D721Med (cell line): ENCODE measurements at regions not wholly inside any gene's neighbourhood (a gene's known extent, or its start where the extent isn't known, plus 50 kb on each side); places are given as distances from the start of the nearest gene placed in this dataset.

ENCODE experiments used
- DNase-seq: peaks from one replicate; pipeline ENCODE4 v3.0.0; 2011; ENCODE audit warnings: low spot score; ENCODE audit not compliant: insufficient read length
- FAIRE-seq: peaks from 2 replicates; lab custom pipeline; 2011; peaks lifted over from hg19 to GRCh38; lab: Jason Lieb, UNC
- TF ChIP-seq, protein P1 (sequence below): IDR thresholded peaks from 2 replicates; pipeline ENCODE4 v1.5.1; 2012; ENCODE audit warnings: mild to moderate bottlenecking, control low read depth; ENCODE audit not compliant: insufficient read depth; ENCODE audit errors: missing control alignments

DNA sequence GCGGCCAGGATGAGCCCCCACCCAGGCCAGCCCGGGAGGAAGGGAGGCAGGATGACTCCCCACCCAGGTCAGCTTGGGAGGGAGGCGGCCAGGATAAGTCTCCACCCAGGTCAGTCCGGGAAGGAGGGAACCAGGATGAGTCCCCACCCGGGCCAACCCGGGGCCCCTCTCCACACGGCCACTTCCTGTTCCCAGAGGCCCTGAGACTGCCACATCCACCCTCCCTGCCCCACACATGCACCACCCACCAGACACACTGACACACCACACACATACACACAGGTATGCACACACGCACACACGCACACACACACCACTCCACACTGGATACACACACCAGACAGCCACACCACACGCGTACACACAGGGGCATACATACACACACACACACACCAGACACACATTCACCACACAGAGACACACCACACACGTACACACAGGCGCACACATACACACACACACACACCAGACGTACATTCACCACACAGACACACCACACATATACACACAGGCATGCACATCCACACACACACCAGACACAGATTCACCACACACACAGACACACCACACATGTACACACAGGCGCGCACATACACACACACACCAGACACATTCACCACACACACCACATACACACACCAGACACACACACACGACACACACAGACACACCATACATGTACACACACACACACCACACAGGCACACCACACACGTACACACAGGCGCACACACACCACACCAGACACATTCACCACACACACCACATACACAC lies 84.9 kb upstream of the PRR5 start:
- no peak for FAIRE-seq
- TF ChIP-seq, protein P1, sequence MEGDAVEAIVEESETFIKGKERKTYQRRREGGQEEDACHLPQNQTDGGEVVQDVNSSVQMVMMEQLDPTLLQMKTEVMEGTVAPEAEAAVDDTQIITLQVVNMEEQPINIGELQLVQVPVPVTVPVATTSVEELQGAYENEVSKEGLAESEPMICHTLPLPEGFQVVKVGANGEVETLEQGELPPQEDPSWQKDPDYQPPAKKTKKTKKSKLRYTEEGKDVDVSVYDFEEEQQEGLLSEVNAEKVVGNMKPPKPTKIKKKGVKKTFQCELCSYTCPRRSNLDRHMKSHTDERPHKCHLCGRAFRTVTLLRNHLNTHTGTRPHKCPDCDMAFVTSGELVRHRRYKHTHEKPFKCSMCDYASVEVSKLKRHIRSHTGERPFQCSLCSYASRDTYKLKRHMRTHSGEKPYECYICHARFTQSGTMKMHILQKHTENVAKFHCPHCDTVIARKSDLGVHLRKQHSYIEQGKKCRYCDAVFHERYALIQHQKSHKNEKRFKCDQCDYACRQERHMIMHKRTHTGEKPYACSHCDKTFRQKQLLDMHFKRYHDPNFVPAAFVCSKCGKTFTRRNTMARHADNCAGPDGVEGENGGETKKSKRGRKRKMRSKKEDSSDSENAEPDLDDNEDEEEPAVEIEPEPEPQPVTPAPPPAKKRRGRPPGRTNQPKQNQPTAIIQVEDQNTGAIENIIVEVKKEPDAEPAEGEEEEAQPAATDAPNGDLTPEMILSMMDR: no peak
- no peak for DNase-seq

DNA sequence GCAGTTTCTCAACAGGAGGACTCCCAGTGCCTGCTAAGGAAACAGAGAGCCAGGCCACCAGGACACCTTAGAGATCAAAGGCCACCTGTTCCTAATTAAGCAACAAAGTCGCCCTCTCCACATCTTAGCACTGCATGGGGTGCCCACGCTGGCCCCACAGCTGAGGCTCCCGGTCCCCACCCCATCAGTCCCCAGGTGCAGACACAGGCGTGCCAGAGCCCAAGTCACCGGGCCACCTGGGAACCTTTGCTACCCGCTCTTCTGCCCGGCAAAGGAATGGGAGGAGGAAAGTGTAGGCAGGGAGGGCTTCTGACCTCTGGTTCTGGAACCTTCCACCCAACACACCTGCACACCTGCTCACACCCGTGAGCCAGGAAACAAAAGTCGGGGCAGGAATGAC lies 85.5 kb upstream of the PRR5 start:
- DNase-seq (no peak), FAIRE-seq (no peak)
- TF ChIP-seq, protein P1: no peak

DNA sequence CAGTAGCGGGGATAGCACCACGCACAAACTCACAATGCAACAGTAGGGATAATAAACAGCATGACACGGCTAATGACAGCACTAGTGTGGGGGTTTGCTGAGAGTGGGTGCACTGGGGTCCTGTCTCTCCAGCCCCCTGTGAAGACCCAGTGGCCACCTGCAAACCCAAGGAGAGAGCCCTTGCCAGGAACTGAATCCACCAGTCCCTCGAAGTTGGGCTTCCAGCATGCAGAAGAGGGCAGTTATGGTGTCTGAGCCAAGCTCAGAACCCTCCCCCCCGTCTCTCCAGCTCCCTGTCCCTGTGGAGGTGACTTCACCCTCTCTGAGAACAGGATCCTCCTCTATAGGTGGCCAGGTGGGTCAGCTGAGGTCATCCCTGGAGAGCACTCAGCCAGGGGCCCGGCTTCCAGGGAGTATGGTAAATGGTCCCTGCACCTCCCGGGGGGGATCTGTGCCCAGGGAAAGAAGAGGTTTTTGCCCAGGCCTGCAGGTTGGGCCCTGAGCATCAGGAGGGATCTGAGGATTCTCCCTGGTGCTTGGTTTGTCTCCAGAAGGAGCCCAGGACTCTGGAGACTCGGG lies 86.3 kb upstream of the PRR5 start:
- FAIRE-seq (no peak), DNase-seq (no peak)
- TF ChIP-seq, protein P1: no peak

DNA sequence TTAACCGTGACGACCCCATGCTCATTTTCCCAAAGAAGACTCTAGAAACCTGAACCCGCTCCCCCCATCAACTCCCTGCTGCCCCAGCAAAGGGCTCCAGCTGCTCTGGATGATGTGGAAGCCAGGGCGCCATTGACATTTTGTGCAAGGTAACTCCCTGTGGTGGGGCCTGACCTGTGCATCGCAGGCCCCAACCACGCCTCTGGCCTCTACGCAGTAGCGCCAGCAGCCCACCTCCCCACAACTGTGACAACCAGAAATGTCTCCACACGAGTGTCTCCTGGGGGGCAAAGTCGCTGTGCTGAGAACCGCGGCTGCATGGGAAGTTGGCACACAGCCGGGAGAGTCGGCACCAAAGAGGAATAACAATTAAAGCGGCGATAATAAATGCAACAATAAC lies 86.9 kb upstream of the PRR5 start:
- TF ChIP-seq, protein P1: no peak
- FAIRE-seq (no peak), DNase-seq (no peak)

DNA sequence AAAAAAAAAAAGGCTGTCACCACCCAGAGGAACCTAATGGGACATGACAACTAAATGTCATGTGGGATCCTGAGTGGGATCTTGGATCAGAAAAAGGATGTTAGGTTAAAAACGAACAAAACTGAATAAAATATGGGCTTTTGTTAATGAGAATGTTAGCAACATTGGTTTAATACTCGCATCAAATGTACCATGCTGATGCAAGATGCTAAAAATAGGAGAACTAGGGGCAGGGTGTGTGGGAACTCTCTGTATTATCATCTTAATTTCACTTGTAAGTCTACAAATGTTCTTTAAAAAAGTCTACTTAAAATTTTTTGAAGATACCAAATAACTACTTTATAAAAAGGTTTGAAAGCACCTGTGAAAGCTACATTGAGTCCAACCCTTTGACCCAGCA lies 88.8 kb upstream of the PRR5 start:
- no peak for DNase-seq
- FAIRE-seq: no peak
- TF ChIP-seq, protein P1: no peak

DNA sequence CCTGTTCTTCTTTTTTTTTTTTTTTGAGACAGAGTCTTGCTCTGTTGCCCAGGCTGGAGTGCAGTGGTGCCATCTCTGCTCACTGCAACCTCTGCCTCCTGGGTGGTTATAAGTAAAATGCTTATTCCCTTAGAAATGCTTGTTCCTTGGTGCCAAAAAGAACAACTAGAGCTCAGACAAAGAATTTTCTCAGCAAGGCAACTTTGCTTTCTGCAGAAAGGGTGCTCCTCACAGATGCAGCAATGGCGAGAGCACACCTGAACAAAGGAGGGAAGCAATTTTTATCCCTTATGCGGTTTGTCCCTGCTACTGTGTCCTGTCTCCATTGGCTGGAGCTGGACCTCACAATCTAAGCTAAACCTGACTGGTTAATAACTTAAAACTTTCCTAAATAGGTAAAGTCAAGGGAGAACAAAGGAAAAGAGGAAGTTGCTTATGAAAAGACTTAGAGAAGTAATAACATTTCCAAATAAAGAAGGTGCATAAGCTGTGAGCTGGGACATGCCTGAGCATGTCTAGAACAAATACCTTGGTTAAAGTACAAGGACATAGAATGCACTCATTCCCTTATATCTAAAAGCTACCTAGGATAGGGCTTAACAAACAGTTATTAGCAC lies 90.0 kb upstream of the PRR5 start:
- DNase-seq: no peak
- no peak for FAIRE-seq
- TF ChIP-seq, protein P1: no peak

DNA sequence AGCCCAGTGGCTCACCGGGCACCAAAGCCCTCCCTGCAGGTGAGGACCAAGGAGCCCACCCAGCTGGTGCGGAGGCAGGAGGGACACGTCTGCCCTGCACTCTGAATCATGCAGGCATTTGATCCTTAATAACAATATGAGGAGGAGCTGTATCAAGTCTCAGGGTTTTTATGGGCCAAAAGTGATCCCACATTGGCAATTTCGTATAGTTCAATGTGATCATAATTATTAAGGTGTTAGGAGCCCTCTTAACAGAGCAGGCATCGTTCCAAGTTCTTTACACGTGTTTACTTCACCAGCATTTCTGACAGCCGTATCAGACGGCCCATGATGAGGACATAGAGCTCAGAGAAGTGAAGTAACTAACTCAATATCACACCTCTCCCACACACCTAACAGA lies 91.9 kb upstream of the PRR5 start:
- no peak for FAIRE-seq

More for the DNA sequence above, 91.9 kb upstream of the PRR5 start:
- TF ChIP-seq, protein P1: no peak
- no peak for DNase-seq
